ENCODE measurements at regions not wholly inside any gene's neighbourhood (a gene's known extent, or its start where the extent isn't known, plus 50 kb on each side); places are given as distances from the start of the nearest gene placed in this dataset.

DNA sequence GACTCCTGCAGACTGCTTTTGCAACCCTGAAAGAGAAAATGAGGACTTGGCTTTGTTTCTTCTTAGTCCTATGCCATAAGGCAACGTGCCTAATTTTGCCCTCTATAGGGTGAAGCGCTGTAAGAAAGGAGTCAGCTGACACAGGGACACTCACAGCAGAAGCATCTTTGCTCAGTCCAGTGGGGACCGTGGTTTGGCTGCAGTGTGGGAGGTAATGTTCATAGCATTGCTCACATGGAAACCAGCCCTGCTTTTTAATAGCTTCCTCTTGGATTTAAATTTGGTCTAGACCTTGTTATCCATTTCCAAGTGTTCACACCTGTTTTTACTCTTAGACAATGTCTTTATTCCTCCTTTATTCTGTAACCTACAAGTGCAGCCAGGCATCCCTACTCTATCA, 1032.1 kb downstream of the NTRK3 start:
- Mint-ChIP-seq H3K9me3 (no peaks in the 10 kb centered on the region), H3K36me3 (no peaks in the 10 kb centered on the region), H3K4me3 (no peak overlapping the region), H3K27ac (no peak overlapping the region), H3K27me3 (no peaks in the 10 kb centered on the region), H3K4me1 (ENCODE audit: low read depth) (no peaks in the 10 kb centered on the region)
- no peak for DNase-seq
- intact Hi-C loops (cut with micrococcal nuclease), result no loop called here
- CTCF ChIA-PET, result no interaction called here
- POLR2A ChIA-PET, result no interaction called here

DNA sequence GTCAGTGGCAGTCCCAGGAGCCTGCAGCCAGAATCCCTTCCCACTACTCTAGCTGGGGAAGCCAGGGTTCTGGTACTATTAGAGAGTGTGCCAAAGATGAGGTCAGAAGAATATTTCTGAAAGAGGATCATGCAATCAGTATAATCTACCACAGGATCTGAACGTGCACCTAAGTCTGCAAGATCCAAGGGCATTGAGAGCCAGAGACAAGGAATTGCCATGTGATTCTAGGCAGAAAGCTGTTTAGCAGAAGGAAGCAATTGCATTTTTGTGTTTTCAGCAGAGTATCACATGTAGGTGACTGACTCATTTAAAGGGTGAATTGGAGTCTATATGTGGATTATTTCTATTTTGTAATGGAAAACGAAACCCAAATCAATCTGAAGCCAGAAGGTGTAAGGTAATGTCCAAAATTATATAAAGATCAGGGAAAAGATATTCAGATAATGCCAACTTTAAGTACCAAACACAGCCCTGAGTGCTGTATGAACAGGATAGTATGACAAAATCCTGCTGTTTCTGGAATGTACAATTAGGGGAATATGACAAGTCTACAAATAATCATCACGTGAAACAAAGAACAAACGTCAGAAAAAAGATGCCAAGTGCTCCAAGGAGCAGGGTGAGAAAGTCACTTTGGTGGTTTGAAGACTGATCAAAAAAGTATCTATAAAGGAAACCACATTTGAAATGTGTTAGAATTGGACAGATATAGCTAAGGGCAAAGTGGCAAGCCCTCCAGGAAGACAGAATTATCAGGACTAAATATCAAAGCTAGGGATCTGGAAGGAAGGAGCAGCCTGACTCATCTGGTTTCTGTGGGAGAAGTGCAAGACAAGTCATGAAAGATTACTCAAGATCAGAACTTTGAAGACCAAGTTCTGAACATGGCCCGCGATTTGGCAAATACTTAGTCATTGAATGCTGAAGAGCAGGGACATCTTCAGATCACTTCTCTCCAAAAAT, 1036.6 kb downstream of the NTRK3 start:
- Mint-ChIP-seq H3K27me3 (peaks cover 3% of the 10 kb centered on the region), H3K36me3 (no peaks in the 10 kb centered on the region), H3K27ac (no peak overlapping the region), H3K4me3 (no peak overlapping the region), H3K4me1 (ENCODE audit: low read depth) (no peaks in the 10 kb centered on the region), H3K9me3 (no peaks in the 10 kb centered on the region)
- no peak for DNase-seq
- CTCF ChIA-PET, result no interaction called here
- intact Hi-C loops (cut with micrococcal nuclease), result no loop called here
- POLR2A ChIA-PET, result no interaction called here

DNA sequence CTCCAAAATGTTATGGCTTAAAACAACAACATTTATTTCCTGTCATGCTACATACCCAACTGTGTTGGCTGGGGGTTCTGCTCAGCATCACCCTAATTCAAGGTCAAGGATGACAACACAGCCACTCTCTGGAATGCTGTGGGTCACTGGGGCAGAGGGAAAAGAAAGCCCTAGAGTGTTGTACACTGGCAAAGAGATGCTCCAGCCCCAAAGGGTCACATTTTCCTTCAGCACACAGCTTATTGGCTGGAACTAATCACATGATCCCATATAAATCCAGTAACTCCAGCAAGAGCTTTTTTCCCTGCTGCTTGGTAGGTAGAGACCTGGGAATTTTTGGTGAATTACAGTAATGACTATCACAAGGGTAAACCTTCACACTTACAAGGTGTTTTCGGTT, 1041.4 kb downstream of the NTRK3 start:
- H3K27me3 Mint-ChIP-seq, result peaks cover 6% of the 10 kb centered on the region
- H3K9me3 Mint-ChIP-seq, result no peaks in the 10 kb centered on the region
- no peak for DNase-seq
- no peak overlapping the region for H3K27ac Mint-ChIP-seq
- ChIA-PET POLR2A (no interaction called here), CTCF (no interaction called here)
- intact Hi-C loops (cut with micrococcal nuclease), result no loop called here
- H3K4me1 Mint-ChIP-seq (ENCODE audit: low read depth), result no peaks in the 10 kb centered on the region
- H3K36me3 Mint-ChIP-seq, result no peaks in the 10 kb centered on the region
- H3K4me3 Mint-ChIP-seq, result no peak overlapping the region

GRCh38 chr15:87213626-87214025, 1042.9 kb downstream of the NTRK3 start:
- ChIA-PET CTCF (no interaction called here), POLR2A (no interaction called here)
- intact Hi-C loops (cut with micrococcal nuclease), result no loop called here
- Mint-ChIP-seq H3K9me3 (no peaks in the 10 kb centered on the region), H3K4me1 (ENCODE audit: low read depth) (no peaks in the 10 kb centered on the region), H3K36me3 (no peaks in the 10 kb centered on the region), H3K27me3 (peaks cover 6% of the 10 kb centered on the region), H3K27ac (no peak overlapping the region), H3K4me3 (no peak overlapping the region)
- DNase-seq, result no peak

- POLR2A ChIA-PET, result no interaction called here
- H3K9me3 Mint-ChIP-seq, result no peaks in the 10 kb centered on the region
- CTCF ChIA-PET, result no interaction called here
Measured at GRCh38 chr15:87212041-87212440, 1044.5 kb downstream of the NTRK3 start.

GRCh38 chr15:87211547-87211946, 1045.0 kb downstream of the NTRK3 start:
- Mint-ChIP-seq H3K4me1 (ENCODE audit: low read depth) (no peaks in the 10 kb centered on the region), H3K27ac (no peak overlapping the region), H3K36me3 (no peaks in the 10 kb centered on the region), H3K4me3 (no peak overlapping the region), H3K27me3 (peaks cover 3% of the 10 kb centered on the region), H3K9me3 (no peaks in the 10 kb centered on the region)
- ChIA-PET CTCF (no interaction called here), POLR2A (no interaction called here)
- intact Hi-C loops (cut with micrococcal nuclease), result no loop called here
- no peak for DNase-seq

More at GRCh38 chr15:87212041-87212440, 1044.5 kb downstream of the NTRK3 start:
- intact Hi-C loops (cut with micrococcal nuclease), result no loop called here
- no peaks in the 10 kb centered on the region for H3K36me3 Mint-ChIP-seq
- H3K4me1 Mint-ChIP-seq (ENCODE audit: low read depth), result no peaks in the 10 kb centered on the region
- no peak overlapping the region for H3K27ac Mint-ChIP-seq
- peaks cover 3% of the 10 kb centered on the region for H3K27me3 Mint-ChIP-seq
- H3K4me3 Mint-ChIP-seq, result no peak overlapping the region
- no peak for DNase-seq

DNA sequence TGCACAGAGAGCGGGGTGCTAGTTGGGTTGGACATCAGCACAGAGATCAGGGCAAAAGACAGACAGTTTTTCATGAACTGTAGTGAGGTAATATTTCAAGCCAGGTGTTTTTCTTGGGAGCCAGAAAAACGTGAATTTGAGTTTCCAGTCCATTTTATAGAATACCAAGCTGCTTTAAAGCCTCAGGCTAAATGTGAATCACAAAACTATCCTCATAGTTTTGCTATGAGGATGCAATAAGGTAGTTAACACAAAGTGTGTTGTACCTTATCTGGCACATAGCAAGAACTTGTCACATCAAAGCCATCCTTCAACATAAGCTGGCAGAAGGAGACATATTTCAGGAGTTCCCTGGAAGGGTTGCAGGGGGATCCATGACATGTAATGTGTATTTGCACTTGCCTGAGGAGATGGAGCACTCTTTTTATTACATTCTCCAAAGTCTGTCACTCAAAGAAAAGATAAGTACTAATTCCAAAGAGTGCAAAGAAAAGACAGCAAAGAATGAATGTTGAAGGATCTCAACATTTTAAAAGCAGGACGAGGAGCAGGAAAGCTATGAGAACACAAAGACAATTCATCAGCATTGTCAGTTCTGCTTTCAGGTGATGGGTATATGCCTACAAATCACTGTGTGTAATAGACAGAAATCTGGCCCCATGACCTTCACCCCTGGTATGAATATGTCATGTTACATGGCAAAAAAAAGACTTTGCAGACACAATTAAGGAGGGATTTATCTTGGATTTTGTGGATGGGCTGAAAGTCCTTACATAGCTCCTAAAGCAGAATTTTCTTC, 1046.4 kb downstream of the NTRK3 start:
- ChIA-PET POLR2A (no interaction called here), CTCF (no interaction called here)
- H3K4me1 Mint-ChIP-seq (ENCODE audit: low read depth), result no peaks in the 10 kb centered on the region
- no peak overlapping the region for H3K27ac Mint-ChIP-seq
- H3K27me3 Mint-ChIP-seq, result peaks cover 3% of the 10 kb centered on the region
- H3K4me3 Mint-ChIP-seq, result no peak overlapping the region
- intact Hi-C loops (cut with micrococcal nuclease), result no loop called here
- no peaks in the 10 kb centered on the region for H3K9me3 Mint-ChIP-seq
- no peaks in the 10 kb centered on the region for H3K36me3 Mint-ChIP-seq
- no peak for DNase-seq

DNA sequence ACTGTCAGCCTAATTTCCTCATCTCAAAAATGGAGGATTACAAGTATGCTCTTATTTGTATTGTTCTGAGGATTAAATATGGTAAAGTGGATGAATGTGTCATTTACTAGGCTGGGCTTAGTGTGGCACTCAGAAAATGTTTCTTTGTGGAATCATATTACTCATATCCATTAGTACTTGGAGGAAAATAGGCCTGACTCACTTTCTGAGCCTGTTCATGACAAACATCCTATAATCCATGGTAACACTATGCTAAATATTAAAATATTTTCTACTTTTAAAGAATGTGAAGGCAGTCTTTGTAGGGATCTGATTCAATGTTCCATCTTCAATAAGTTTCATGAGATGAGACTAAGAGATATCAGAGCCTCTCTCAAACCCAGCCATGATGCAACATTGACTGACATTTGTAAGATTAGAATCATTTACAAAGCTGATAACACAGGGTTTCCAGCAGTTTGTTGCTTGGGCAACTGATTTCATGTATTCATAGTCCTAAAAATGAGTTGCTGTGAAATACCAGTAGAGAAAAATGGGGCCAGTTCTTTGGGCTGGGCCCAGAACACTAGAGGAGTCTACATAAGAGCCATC, 1048.5 kb downstream of the NTRK3 start:
- no peak for DNase-seq
- no peak overlapping the region for H3K4me3 Mint-ChIP-seq
- no peaks in the 10 kb centered on the region for H3K4me1 Mint-ChIP-seq (ENCODE audit: low read depth)
- ChIA-PET CTCF (no interaction called here), POLR2A (no interaction called here)
- H3K9me3 Mint-ChIP-seq, result no peaks in the 10 kb centered on the region
- no peak overlapping the region for H3K27ac Mint-ChIP-seq
- H3K27me3 Mint-ChIP-seq, result peaks cover 3% of the 10 kb centered on the region
- intact Hi-C loops (cut with micrococcal nuclease), result no loop called here
- no peaks in the 10 kb centered on the region for H3K36me3 Mint-ChIP-seq

DNA sequence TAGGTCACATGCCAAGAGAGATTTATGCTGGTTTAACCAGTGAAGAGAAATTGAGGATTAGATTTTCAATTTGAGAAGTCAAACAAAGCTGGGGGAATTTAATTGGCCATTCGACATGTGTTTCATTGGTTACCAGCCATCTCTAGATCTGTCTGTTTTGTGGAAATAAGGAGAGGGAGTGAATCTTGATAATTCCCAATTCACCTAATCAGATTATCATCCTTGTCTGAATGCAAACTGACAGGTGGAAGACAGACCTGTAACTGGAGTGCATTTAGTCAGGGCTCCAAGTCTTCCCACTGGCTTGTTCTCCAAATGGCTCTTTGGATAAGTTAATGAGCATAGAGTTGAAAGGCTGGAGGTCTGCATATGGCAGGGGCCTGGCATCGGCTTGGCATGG, 1049.3 kb downstream of the NTRK3 start:
- Mint-ChIP-seq H3K4me1 (ENCODE audit: low read depth) (no peaks in the 10 kb centered on the region), H3K4me3 (no peak overlapping the region), H3K9me3 (no peaks in the 10 kb centered on the region), H3K36me3 (no peaks in the 10 kb centered on the region), H3K27me3 (peaks cover 3% of the 10 kb centered on the region), H3K27ac (no peak overlapping the region)
- ChIA-PET CTCF (no interaction called here), POLR2A (no interaction called here)
- intact Hi-C loops (cut with micrococcal nuclease), result no loop called here
- DNase-seq, result no peak

GRCh38 chr15:87201986-87202385, 1054.6 kb downstream of the NTRK3 start:
- H3K36me3 Mint-ChIP-seq, result no peaks in the 10 kb centered on the region
- H3K27ac Mint-ChIP-seq, result no peak overlapping the region
- intact Hi-C loops (cut with micrococcal nuclease), result no loop called here
- H3K4me3 Mint-ChIP-seq, result no peak overlapping the region
- H3K27me3 Mint-ChIP-seq, result no peaks in the 10 kb centered on the region
- ChIA-PET POLR2A (no interaction called here), CTCF (no interaction called here)
- H3K4me1 Mint-ChIP-seq (ENCODE audit: low read depth), result no peaks in the 10 kb centered on the region
- H3K9me3 Mint-ChIP-seq, result no peaks in the 10 kb centered on the region
- DNase-seq, result no peak

GRCh38 chr15:87200149-87200548, 1056.4 kb downstream of the NTRK3 start:
- no peaks in the 10 kb centered on the region for H3K4me1 Mint-ChIP-seq (ENCODE audit: low read depth)
- POLR2A ChIA-PET, result no interaction called here
- no peaks in the 10 kb centered on the region for H3K27me3 Mint-ChIP-seq
- H3K4me3 Mint-ChIP-seq, result no peak overlapping the region
- intact Hi-C loops (cut with micrococcal nuclease), result no loop called here
- H3K36me3 Mint-ChIP-seq, result no peaks in the 10 kb centered on the region
- H3K27ac Mint-ChIP-seq, result no peak overlapping the region
- DNase-seq, result no peak
- CTCF ChIA-PET, result no interaction called here
- no peaks in the 10 kb centered on the region for H3K9me3 Mint-ChIP-seq

GRCh38 chr15:87197981-87198380, 1058.6 kb downstream of the NTRK3 start:
- CTCF ChIA-PET, result no interaction called here
- intact Hi-C loops (cut with micrococcal nuclease), result no loop called here
- DNase-seq, result no peak
- H3K4me3 Mint-ChIP-seq, result no peak overlapping the region
- H3K36me3 Mint-ChIP-seq, result no peaks in the 10 kb centered on the region
- H3K9me3 Mint-ChIP-seq, result no peaks in the 10 kb centered on the region
- H3K27ac Mint-ChIP-seq, result no peak overlapping the region
- H3K4me1 Mint-ChIP-seq (ENCODE audit: low read depth), result no peaks in the 10 kb centered on the region
- no peaks in the 10 kb centered on the region for H3K27me3 Mint-ChIP-seq
- POLR2A ChIA-PET, result no interaction called here

All from activated CD4-positive, alpha-beta memory T cell treated with anti-CD3 and anti-CD28 coated beads for 36 hours (primary cell).